HEK293 (cell line): ENCODE measurements at regions not wholly inside any gene's neighbourhood (a gene's known extent, or its start where the extent isn't known, plus 50 kb on each side); places are given as distances from the start of the nearest gene placed in this dataset.

Experiments
- CTCF ChIA-PET: fragments of 350-600 bp; formaldehyde crosslinking; extraction: SDS; loops from one replicate; lab custom pipeline; 2021; ENCODE audit warnings: antibody characterized with exemption; lab: Yijun Ruan, JAX
- POLR2A ChIA-PET: fragments of 300-600 bp; formaldehyde crosslinking; extraction: SDS; loops from one replicate; lab custom pipeline; 2020; ENCODE audit warnings: antibody characterized with exemption, inconsistent platforms; lab: Yijun Ruan, JAX
- H3K27ac ChIP-seq: fragments of 200-500 bp; sonication (Bioruptor generic); 2 replicates; pipeline ENCODE4 v1.5.1; 2014; ENCODE audit warnings: low read depth, low read length, control low read depth, inconsistent platforms; ENCODE audit errors: extremely low read depth
- H3K36me3 ChIP-seq, 2 experiments: fragments of 200-500 bp in 1 of 2; sonication (Bioruptor generic) in 1 of 2; 1 replicate in 1 of 2; 2 replicates in 1 of 2; pipeline ENCODE4 v1.5.1; 2014 to 2017; ENCODE audit warnings: inconsistent platforms in 2 of 2, low read length in 2 of 2; ENCODE audit not compliant: control insufficient read depth in 2 of 2, insufficient read depth in 1 of 2
- H3K4me1 ChIP-seq: fragments of 200-500 bp; sonication (Bioruptor generic); 2 replicates; pipeline ENCODE4 v1.5.1; 2014; ENCODE audit warnings: mild to moderate bottlenecking, low read length, inconsistent platforms; ENCODE audit not compliant: control insufficient read depth, insufficient read depth
- H3K4me3 ChIP-seq: 2 replicates; pipeline ENCODE4 v1.5.1; 2011; ENCODE audit warnings: low read depth, mild to moderate bottlenecking, control low read depth, low read length, moderate library complexity
- H3K9me3 ChIP-seq: fragments of 200-500 bp; sonication (Bioruptor generic); 2 replicates; pipeline ENCODE4 v1.5.1; 2014; ENCODE audit warnings: low read depth, low read length, inconsistent platforms; ENCODE audit not compliant: control insufficient read depth, insufficient read depth
- BCL11B ChIP-seq: fragments of 450-650 bp; formaldehyde crosslinking; IDR thresholded peaks from 2 replicates; pipeline ENCODE4 v1.5.1; 2016; ENCODE audit warnings: low read depth, missing biosample characterization, missing genetic modification characterization
- GLI2 ChIP-seq: fragments of 450-650 bp; formaldehyde crosslinking; IDR thresholded peaks from 2 replicates; pipeline ENCODE4; 2017; ENCODE audit warnings: missing biosample characterization, missing genetic modification characterization, low read depth, borderline replicate concordance
- GLIS1 ChIP-seq: fragments of 450-650 bp; formaldehyde crosslinking; IDR thresholded peaks from 2 replicates; pipeline ENCODE4 v1.5.1; 2016; ENCODE audit warnings: missing biosample characterization, missing genetic modification characterization
- KLF7 ChIP-seq: fragments of 450-650 bp; formaldehyde crosslinking; IDR thresholded peaks from 2 replicates; pipeline ENCODE4 v1.5.1; 2016; ENCODE audit warnings: missing biosample characterization, missing genetic modification characterization, borderline replicate concordance
- MZF1 ChIP-seq: fragments of 450-650 bp; formaldehyde crosslinking; IDR thresholded peaks from 2 replicates; pipeline ENCODE4 v1.5.1; 2017; ENCODE audit warnings: missing biosample characterization, missing genetic modification characterization, borderline replicate concordance
- OSR2 ChIP-seq: fragments of 450-650 bp; formaldehyde crosslinking; IDR thresholded peaks from 2 replicates; pipeline ENCODE4 v1.5.1; 2016; ENCODE audit warnings: missing biosample characterization, missing genetic modification characterization
- OVOL3 ChIP-seq: fragments of 450-650 bp; formaldehyde crosslinking; IDR thresholded peaks from 2 replicates; pipeline ENCODE4 v1.5.1; 2016; ENCODE audit warnings: missing biosample characterization, missing genetic modification characterization
- SP2 ChIP-seq: fragments of 450-650 bp; formaldehyde crosslinking; IDR thresholded peaks from 2 replicates; pipeline ENCODE4 v1.5.1; 2016; ENCODE audit warnings: missing biosample characterization, missing genetic modification characterization
- ZBTB17 ChIP-seq: fragments of 450-650 bp; formaldehyde crosslinking; IDR thresholded peaks from 2 replicates; pipeline ENCODE4 v1.5.1; 2016; ENCODE audit warnings: missing biosample characterization, missing genetic modification characterization
- ZBTB21 ChIP-seq: fragments of 450-650 bp; formaldehyde crosslinking; IDR thresholded peaks from 2 replicates; pipeline ENCODE4 v1.5.1; 2017; ENCODE audit warnings: missing biosample characterization, missing genetic modification characterization
- ZIC2 ChIP-seq: fragments of 450-650 bp; formaldehyde crosslinking; IDR thresholded peaks from 2 replicates; pipeline ENCODE4 v1.5.1; 2016; ENCODE audit warnings: missing biosample characterization, missing genetic modification characterization
- ZNF223 ChIP-seq: fragments of 450-650 bp; formaldehyde crosslinking; IDR thresholded peaks from 2 replicates; pipeline ENCODE4 v1.5.1; 2016; ENCODE audit warnings: missing biosample characterization, missing genetic modification characterization
- ZNF354C ChIP-seq: fragments of 450-650 bp; formaldehyde crosslinking; IDR thresholded peaks from 2 replicates; pipeline ENCODE4 v1.5.1; 2016; ENCODE audit warnings: missing biosample characterization, missing genetic modification characterization, low read depth, borderline replicate concordance
- ZNF555 ChIP-seq: fragments of 450-650 bp; formaldehyde crosslinking; conservative IDR thresholded peaks from 2 replicates; pipeline ENCODE4 v1.5.1; 2017; ENCODE audit warnings: missing biosample characterization, mild to moderate bottlenecking, missing genetic modification characterization, inconsistent platforms
- ZNF561 ChIP-seq: fragments of 450-650 bp; IDR thresholded peaks from 2 replicates; pipeline ENCODE4 v1.5.1; 2018; ENCODE audit warnings: missing biosample characterization, missing genetic modification characterization, borderline replicate concordance
- ZNF585B ChIP-seq: fragments of 450-650 bp; formaldehyde crosslinking; IDR thresholded peaks from 2 replicates; pipeline ENCODE4 v1.5.1; 2016; ENCODE audit warnings: missing biosample characterization, missing genetic modification characterization
- ZNF623 ChIP-seq: fragments of 450-650 bp; formaldehyde crosslinking; IDR thresholded peaks from 2 replicates; pipeline ENCODE4 v1.5.1; 2016; ENCODE audit warnings: missing biosample characterization, missing genetic modification characterization
- ZNF701 ChIP-seq: fragments of 450-650 bp; formaldehyde crosslinking; IDR thresholded peaks from 2 replicates; pipeline ENCODE4 v1.5.1; 2016; ENCODE audit warnings: missing biosample characterization, missing genetic modification characterization
- TF ChIP-seq, protein P1 (sequence below): fragments of 450-650 bp; formaldehyde crosslinking; IDR thresholded peaks from 2 replicates; pipeline ENCODE4 v1.5.1; 2016; ENCODE audit warnings: missing biosample characterization, missing genetic modification characterization
- TF ChIP-seq, protein P2 (sequence below): fragments of 450-650 bp; formaldehyde crosslinking; IDR thresholded peaks from 2 replicates; pipeline ENCODE4 v1.5.1; 2016; ENCODE audit warnings: missing biosample characterization, missing genetic modification characterization
- TF ChIP-seq, protein P3 (sequence below): fragments of 450-650 bp; formaldehyde crosslinking; IDR thresholded peaks from 2 replicates; pipeline ENCODE4 v1.5.1; 2016; ENCODE audit warnings: missing biosample characterization, missing genetic modification characterization
- TF ChIP-seq, protein P4 (sequence below): fragments of 450-650 bp; formaldehyde crosslinking; optimal IDR thresholded peaks from 2 replicates; pipeline ENCODE3; 2016; ENCODE audit warnings: missing biosample characterization, mild to moderate bottlenecking, missing genetic modification characterization
- TF ChIP-seq, protein P5 (sequence below): fragments of 450-650 bp; formaldehyde crosslinking; IDR thresholded peaks from 2 replicates; pipeline ENCODE4 v1.5.1; 2016; ENCODE audit warnings: missing biosample characterization, missing genetic modification characterization
- TF ChIP-seq, protein P6 (sequence below): fragments of 450-650 bp; formaldehyde crosslinking; IDR thresholded peaks from 2 replicates; pipeline ENCODE4 v1.5.1; 2016; ENCODE audit warnings: missing biosample characterization, missing genetic modification characterization

DNA sequence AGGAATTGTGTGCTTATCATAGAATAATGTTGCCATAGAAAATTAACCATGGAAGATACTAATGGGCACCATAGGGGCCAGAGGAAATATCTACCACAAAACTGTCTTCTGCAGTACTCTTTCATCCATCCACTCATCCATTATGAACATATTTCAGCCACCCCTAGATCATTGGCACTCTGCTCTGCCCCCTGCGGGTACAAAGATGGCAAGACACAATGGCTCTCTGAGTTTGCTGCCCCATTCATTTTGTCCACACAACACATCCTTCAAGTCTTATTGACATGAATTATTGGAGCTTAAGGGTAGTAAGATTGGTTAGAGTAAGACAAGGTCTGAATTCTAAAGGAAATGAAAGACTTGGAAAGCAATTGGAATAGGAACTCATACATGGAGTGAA is 1224.7 kb upstream of the CELF4 start (continued):
- TF ChIP-seq, protein P1, sequence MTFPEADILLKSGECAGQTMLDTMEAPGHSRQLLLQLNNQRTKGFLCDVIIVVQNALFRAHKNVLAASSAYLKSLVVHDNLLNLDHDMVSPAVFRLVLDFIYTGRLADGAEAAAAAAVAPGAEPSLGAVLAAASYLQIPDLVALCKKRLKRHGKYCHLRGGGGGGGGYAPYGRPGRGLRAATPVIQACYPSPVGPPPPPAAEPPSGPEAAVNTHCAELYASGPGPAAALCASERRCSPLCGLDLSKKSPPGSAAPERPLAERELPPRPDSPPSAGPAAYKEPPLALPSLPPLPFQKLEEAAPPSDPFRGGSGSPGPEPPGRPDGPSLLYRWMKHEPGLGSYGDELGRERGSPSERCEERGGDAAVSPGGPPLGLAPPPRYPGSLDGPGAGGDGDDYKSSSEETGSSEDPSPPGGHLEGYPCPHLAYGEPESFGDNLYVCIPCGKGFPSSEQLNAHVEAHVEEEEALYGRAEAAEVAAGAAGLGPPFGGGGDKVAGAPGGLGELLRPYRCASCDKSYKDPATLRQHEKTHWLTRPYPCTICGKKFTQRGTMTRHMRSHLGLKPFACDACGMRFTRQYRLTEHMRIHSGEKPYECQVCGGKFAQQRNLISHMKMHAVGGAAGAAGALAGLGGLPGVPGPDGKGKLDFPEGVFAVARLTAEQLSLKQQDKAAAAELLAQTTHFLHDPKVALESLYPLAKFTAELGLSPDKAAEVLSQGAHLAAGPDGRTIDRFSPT: no peak
- TF ChIP-seq ZNF561: no peak
- TF ChIP-seq, protein P2, sequence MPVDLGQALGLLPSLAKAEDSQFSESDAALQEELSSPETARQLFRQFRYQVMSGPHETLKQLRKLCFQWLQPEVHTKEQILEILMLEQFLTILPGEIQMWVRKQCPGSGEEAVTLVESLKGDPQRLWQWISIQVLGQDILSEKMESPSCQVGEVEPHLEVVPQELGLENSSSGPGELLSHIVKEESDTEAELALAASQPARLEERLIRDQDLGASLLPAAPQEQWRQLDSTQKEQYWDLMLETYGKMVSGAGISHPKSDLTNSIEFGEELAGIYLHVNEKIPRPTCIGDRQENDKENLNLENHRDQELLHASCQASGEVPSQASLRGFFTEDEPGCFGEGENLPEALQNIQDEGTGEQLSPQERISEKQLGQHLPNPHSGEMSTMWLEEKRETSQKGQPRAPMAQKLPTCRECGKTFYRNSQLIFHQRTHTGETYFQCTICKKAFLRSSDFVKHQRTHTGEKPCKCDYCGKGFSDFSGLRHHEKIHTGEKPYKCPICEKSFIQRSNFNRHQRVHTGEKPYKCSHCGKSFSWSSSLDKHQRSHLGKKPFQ: no peak
- TF ChIP-seq KLF7: no peak
- TF ChIP-seq ZNF354C (tag by site-specific recombination): no peak
- TF ChIP-seq, protein P3, sequence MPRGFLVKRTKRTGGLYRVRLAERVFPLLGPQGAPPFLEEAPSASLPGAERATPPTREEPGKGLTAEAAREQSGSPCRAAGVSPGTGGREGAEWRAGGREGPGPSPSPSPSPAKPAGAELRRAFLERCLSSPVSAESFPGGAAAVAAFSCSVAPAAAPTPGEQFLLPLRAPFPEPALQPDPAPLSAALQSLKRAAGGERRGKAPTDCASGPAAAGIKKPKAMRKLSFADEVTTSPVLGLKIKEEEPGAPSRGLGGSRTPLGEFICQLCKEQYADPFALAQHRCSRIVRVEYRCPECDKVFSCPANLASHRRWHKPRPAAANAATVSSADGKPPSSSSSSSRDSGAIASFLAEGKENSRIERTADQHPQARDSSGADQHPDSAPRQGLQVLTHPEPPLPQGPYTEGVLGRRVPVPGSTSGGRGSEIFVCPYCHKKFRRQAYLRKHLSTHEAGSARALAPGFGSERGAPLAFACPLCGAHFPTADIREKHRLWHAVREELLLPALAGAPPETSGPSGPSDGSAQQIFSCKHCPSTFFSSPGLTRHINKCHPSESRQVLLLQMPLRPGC (tag by site-specific recombination): no peak

DNA sequence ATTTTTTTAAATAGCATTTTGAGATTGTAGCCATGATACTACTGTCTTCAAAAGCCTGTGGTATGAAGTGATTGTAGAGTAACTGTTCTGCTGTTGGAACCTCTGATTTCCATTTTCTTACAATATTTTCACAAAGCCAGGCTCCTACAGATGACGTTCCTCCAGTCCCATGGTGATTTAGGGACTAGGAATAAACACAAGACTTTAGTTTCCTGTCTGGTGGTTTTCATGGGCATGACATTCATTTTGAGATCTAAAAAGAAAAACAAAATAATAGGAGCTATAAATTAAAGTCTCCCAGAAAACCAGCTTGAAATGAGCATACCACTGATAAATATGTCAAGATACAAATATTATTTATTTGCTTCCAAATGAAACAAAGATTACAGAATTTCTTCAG is 1223.5 kb upstream of the CELF4 start:
- POLR2A ChIA-PET: no interaction called here
- TF ChIP-seq ZNF585B (tag by site-specific recombination): no peak
- TF ChIP-seq ZIC2 (tag by site-specific recombination): no peak
- no peak for TF ChIP-seq ZNF555 (tag by site-specific recombination)
- TF ChIP-seq, protein P4, sequence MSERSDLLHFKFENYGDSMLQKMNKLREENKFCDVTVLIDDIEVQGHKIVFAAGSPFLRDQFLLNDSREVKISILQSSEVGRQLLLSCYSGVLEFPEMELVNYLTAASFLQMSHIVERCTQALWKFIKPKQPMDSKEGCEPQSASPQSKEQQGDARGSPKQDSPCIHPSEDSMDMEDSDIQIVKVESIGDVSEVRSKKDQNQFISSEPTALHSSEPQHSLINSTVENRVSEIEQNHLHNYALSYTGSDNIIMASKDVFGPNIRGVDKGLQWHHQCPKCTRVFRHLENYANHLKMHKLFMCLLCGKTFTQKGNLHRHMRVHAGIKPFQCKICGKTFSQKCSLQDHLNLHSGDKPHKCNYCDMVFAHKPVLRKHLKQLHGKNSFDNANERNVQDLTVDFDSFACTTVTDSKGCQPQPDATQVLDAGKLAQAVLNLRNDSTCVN: no peak
- TF ChIP-seq ZBTB17 (tag by site-specific recombination): no peak
- TF ChIP-seq BCL11B (tag by site-specific recombination): no peak
- TF ChIP-seq MZF1 (tag by site-specific recombination): no peak
- TF ChIP-seq ZNF701 (tag by site-specific recombination): no peak
- TF ChIP-seq OSR2 (tag by site-specific recombination): no peak
- no peak for TF ChIP-seq ZBTB21
- TF ChIP-seq GLI2 (tag by site-specific recombination): no peak
- no peak for TF ChIP-seq OVOL3 (tag by site-specific recombination)
- TF ChIP-seq, protein P5, sequence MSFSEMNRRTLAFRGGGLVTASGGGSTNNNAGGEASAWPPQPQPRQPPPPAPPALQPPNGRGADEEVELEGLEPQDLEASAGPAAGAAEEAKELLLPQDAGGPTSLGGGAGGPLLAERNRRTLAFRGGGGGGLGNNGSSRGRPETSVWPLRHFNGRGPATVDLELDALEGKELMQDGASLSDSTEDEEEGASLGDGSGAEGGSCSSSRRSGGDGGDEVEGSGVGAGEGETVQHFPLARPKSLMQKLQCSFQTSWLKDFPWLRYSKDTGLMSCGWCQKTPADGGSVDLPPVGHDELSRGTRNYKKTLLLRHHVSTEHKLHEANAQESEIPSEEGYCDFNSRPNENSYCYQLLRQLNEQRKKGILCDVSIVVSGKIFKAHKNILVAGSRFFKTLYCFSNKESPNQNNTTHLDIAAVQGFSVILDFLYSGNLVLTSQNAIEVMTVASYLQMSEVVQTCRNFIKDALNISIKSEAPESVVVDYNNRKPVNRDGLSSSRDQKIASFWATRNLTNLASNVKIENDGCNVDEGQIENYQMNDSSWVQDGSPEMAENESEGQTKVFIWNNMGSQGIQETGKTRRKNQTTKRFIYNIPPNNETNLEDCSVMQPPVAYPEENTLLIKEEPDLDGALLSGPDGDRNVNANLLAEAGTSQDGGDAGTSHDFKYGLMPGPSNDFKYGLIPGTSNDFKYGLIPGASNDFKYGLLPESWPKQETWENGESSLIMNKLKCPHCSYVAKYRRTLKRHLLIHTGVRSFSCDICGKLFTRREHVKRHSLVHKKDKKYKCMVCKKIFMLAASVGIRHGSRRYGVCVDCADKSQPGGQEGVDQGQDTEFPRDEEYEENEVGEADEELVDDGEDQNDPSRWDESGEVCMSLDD: no peak
- TF ChIP-seq, protein P6, sequence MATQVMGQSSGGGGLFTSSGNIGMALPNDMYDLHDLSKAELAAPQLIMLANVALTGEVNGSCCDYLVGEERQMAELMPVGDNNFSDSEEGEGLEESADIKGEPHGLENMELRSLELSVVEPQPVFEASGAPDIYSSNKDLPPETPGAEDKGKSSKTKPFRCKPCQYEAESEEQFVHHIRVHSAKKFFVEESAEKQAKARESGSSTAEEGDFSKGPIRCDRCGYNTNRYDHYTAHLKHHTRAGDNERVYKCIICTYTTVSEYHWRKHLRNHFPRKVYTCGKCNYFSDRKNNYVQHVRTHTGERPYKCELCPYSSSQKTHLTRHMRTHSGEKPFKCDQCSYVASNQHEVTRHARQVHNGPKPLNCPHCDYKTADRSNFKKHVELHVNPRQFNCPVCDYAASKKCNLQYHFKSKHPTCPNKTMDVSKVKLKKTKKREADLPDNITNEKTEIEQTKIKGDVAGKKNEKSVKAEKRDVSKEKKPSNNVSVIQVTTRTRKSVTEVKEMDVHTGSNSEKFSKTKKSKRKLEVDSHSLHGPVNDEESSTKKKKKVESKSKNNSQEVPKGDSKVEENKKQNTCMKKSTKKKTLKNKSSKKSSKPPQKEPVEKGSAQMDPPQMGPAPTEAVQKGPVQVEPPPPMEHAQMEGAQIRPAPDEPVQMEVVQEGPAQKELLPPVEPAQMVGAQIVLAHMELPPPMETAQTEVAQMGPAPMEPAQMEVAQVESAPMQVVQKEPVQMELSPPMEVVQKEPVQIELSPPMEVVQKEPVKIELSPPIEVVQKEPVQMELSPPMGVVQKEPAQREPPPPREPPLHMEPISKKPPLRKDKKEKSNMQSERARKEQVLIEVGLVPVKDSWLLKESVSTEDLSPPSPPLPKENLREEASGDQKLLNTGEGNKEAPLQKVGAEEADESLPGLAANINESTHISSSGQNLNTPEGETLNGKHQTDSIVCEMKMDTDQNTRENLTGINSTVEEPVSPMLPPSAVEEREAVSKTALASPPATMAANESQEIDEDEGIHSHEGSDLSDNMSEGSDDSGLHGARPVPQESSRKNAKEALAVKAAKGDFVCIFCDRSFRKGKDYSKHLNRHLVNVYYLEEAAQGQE (tag by site-specific recombination): no peak
- no peak for TF ChIP-seq GLIS1 (tag by site-specific recombination)
- TF ChIP-seq ZNF223 (tag by site-specific recombination): no peak
- no peak for TF ChIP-seq SP2 (tag by site-specific recombination)
- TF ChIP-seq ZNF623: no peak
- TF ChIP-seq, all 188 proteins: peak for 0
- Histone ChIP-seq H3K27ac (no peak overlapping the region), H3K4me3 (no peak overlapping the region), H3K4me1 (no peaks in the 10 kb centered on the region), H3K9me3 (no peaks in the 10 kb centered on the region), H3K36me3 (no peaks in the 10 kb centered on the region)
- CTCF ChIA-PET: interaction anchor here (0.5 kb wide), 1 partner anchor 30 kb away, joined by 3 read pairs; no protein-coding TSS in a partner anchor
